Breast epithelium (tissue), 4 donors: ENCODE measurements at regions not wholly inside any gene's neighbourhood (a gene's known extent, or its start where the extent isn't known, plus 50 kb on each side); places are given as distances from the start of the nearest gene placed in this dataset.

ENCODE experiments used
- DNase-seq, 2 donors: peaks; one replicate each; pipeline ENCODE4 v3.0.0-alpha.2; 2019; ENCODE audit warnings: low spot score in 2 of 2
- H3K27ac ChIP-seq, 2 donors: fragments of 200-600 bp; sonication (generic) in 1 of 2; one replicate each; pipeline ENCODE4 v1.5.1; 2016 to 2019; ENCODE audit warnings: mild to moderate bottlenecking in 1 of 2
- H3K27me3 ChIP-seq, 2 donors: fragments of 200-600 bp; sonication (generic) in 1 of 2; one replicate each; pipeline versions ENCODE4 v1.5.1 to v1.6.0; 2017 to 2019; ENCODE audit warnings: control low read depth in 1 of 2, mild to moderate bottlenecking in 1 of 2
- H3K36me3 ChIP-seq: fragments of 200-600 bp; one replicate; pipeline ENCODE4 v1.5.1; 2019
- H3K4me1 ChIP-seq, 2 donors: fragments of 200-600 bp; sonication (generic); one replicate each; pipeline ENCODE4 v1.5.1; 2016 to 2019; ENCODE audit warnings: control low read depth in 1 of 2
- H3K4me3 ChIP-seq, 3 donors: fragments of 200-600 bp; sonication (generic); 1 replicate in 2 of 3; 2 replicates in 1 of 3; pipeline ENCODE4 v1.5.1; 2016 to 2019; ENCODE audit warnings: mild to moderate bottlenecking in 3 of 3, moderate library complexity in 2 of 3
- H3K9me3 ChIP-seq, 2 donors: fragments of 200-600 bp; sonication (generic) in 1 of 2; one replicate each; pipeline ENCODE4 v1.5.1; 2016 to 2019; ENCODE audit warnings: control low read depth in 1 of 2
- POLR2A ChIP-seq: fragments of 450-650 bp; IDR thresholded peaks from one replicate; pipeline ENCODE4 v1.6.1; 2016; ENCODE audit warnings: antibody characterized with exemption, mild to moderate bottlenecking, moderate library complexity
- POLR2AphosphoS5 ChIP-seq, 3 donors: sonication (generic); formaldehyde crosslinking; IDR thresholded peaks; one replicate each; pipeline ENCODE4 v1.6.1; 2017; ENCODE audit warnings: antibody characterized with exemption in 3 of 3
- intact Hi-C: fragments of 100-400 bp; cut with DNase I; formaldehyde crosslinking; loops from one replicate; pipeline ENCODE4 v1.15.1; 2023; ENCODE audit warnings: low total_unique reads
- TF ChIP-seq, protein P1 (sequence below), 3 donors: fragments of 450-650 bp; IDR thresholded peaks; one replicate each; pipeline ENCODE4 v1.5.1; 2016 to 2017; ENCODE audit warnings: antibody characterized with exemption in 3 of 3, mild to moderate bottlenecking in 3 of 3, moderate library complexity in 3 of 3

DNA sequence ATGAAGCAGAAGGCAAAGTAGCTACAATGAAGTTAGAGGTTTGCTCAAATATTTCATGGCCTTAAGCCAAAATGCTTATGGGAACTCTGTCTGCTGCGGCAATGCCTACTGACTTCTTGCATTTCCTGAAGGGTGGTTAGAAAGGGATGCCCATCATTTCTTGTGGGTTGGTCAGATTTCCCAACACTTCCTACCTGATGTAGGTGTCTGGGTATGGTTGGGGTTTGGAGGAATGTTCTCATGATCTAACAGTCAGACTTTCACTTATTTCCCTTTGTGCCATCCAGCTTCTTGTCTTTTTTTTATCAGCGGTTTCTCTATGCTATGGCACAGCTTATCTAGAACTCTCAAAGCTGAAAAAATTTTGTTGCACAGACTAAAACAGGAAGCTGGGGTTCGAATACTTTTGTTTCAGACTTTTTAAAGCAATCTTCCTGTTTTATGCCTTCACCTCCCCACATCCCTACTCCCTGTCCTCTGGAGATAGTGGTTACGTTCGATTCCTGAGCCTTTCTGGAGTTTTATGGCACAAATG lies 307.7 kb downstream of the USP25 start:
- Histone ChIP-seq H3K27me3 (no peaks in the 10 kb centered on the region), H3K4me1 (no peaks in the 10 kb centered on the region), H3K9me3 (no peaks in the 10 kb centered on the region), H3K27ac (no peak overlapping the region), H3K36me3 (no peaks in the 10 kb centered on the region), H3K4me3 (no peak overlapping the region)
- intact Hi-C loops = no loop called here
- TF ChIP-seq POLR2A (no peak), POLR2AphosphoS5 (IDR thresholded peaks at IDR 0.05) (no peak)
- TF ChIP-seq, protein P1, sequence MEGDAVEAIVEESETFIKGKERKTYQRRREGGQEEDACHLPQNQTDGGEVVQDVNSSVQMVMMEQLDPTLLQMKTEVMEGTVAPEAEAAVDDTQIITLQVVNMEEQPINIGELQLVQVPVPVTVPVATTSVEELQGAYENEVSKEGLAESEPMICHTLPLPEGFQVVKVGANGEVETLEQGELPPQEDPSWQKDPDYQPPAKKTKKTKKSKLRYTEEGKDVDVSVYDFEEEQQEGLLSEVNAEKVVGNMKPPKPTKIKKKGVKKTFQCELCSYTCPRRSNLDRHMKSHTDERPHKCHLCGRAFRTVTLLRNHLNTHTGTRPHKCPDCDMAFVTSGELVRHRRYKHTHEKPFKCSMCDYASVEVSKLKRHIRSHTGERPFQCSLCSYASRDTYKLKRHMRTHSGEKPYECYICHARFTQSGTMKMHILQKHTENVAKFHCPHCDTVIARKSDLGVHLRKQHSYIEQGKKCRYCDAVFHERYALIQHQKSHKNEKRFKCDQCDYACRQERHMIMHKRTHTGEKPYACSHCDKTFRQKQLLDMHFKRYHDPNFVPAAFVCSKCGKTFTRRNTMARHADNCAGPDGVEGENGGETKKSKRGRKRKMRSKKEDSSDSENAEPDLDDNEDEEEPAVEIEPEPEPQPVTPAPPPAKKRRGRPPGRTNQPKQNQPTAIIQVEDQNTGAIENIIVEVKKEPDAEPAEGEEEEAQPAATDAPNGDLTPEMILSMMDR (IDR thresholded peaks at IDR 0.05) = no peak
- no peak for DNase-seq

DNA sequence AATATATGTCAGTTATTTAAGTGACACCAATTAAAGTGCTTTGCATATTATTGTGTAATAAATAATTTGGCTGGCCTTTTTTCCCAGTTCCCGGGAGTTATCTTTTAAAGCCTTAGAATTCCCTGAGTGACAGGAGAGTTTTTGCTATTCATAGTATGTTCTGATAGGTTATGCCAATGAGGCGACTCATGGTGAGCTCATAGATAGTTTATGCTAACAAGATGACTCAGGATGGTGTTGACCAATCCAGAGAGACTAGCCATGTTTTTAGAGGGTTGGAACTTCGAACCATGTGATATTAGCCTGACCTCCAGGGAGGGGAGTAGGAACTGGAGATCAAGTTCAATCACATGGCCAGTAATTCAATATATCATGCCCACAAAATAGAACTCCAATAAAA lies 310.8 kb downstream of the USP25 start:
- intact Hi-C loops = no loop called here
- no peaks in the 10 kb centered on the region for H3K4me1 ChIP-seq
- H3K36me3 ChIP-seq = no peaks in the 10 kb centered on the region
- no peak overlapping the region for H3K4me3 ChIP-seq
- DNase-seq = no peak
- TF ChIP-seq POLR2A (no peak), POLR2AphosphoS5 (IDR thresholded peaks at IDR 0.05) (no peak)
- TF ChIP-seq, protein P1 (IDR thresholded peaks at IDR 0.05) = no peak
- no peaks in the 10 kb centered on the region for H3K9me3 ChIP-seq
- no peak overlapping the region for H3K27ac ChIP-seq
- H3K27me3 ChIP-seq = no peaks in the 10 kb centered on the region

- Histone ChIP-seq H3K36me3 (no peaks in the 10 kb centered on the region), H3K27ac (peak overlapping the region in 1 of 2 donors; percentile 11), H3K4me3 (no peak overlapping the region), H3K4me1 (no peaks in the 10 kb centered on the region), H3K9me3 (peaks cover 0 to 4% of the 10 kb centered on the region in 2 donors), H3K27me3 (no peaks in the 10 kb centered on the region)
- TF ChIP-seq POLR2AphosphoS5 (IDR thresholded peaks at IDR 0.05) (no peak), POLR2A (no peak)
- TF ChIP-seq, protein P1 (IDR thresholded peaks at IDR 0.05) = no peak
- intact Hi-C loops = loop anchor here (5.0 kb wide), 1 partner anchor 1733 kb away; no protein-coding TSS in a partner anchor
- no peak for DNase-seq
Observed at GRCh38 chr21:16044676-16045075, 314.9 kb downstream of the USP25 start.

DNA sequence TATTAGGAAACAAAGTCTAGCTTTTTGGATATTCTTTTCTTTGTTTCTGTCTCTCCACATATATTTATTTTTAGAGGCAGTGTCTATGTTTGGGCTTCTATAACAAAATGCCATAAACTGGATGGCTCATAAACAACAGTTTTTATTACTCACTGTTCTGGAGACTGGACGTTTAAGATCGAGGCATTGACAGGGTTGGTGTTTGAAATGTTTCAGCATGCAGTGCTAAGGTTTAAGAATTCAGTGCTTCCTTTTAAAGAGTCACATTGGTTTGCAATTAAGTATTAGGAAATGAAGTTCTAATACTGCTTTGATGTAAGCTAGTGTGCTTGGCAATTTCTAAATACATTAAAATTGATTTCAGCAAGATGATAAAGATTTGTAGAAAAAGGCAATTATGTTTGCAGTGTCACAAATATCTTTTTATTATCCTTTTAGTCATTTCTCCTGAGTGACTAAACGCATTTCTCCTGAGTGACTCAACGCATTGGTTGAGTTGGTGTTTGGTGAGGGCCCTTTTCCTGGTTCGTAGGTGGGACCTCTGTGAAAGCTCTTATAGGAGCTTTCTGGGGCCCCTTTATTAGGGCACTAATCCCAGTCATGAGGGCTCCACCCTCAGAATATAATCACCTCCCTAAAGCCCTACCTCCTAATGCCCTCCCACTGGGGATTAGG lies 317.0 kb downstream of the USP25 start:
- no peak for DNase-seq
- no peak overlapping the region for H3K27ac ChIP-seq
- H3K27me3 ChIP-seq = no peaks in the 10 kb centered on the region
- no peaks in the 10 kb centered on the region for H3K36me3 ChIP-seq
- TF ChIP-seq POLR2A = no peak
- TF ChIP-seq POLR2AphosphoS5 (IDR thresholded peaks at IDR 0.05) = no peak
- TF ChIP-seq, protein P1 (IDR thresholded peaks at IDR 0.05) = no peak
- no peak overlapping the region for H3K4me3 ChIP-seq
- intact Hi-C loops = loop anchor here (5.0 kb wide), 1 partner anchor 1731 kb away; no protein-coding TSS in a partner anchor
- peaks cover 0 to 4% of the 10 kb centered on the region in 2 donors for H3K9me3 ChIP-seq
- no peaks in the 10 kb centered on the region for H3K4me1 ChIP-seq

GRCh38 chr21:16047904-16048303 lies 318.1 kb downstream of the USP25 start:
- no peak for DNase-seq
- Histone ChIP-seq H3K27ac (no peak overlapping the region), H3K9me3 (peaks cover 0 to 4% of the 10 kb centered on the region in 2 donors), H3K36me3 (no peaks in the 10 kb centered on the region), H3K4me1 (no peaks in the 10 kb centered on the region), H3K4me3 (no peak overlapping the region), H3K27me3 (no peaks in the 10 kb centered on the region)
- intact Hi-C loops = loop anchor here (5.0 kb wide), 1 partner anchor 1729 kb away; no protein-coding TSS in a partner anchor
- TF ChIP-seq POLR2AphosphoS5 (IDR thresholded peaks at IDR 0.05) (no peak), POLR2A (no peak)
- TF ChIP-seq, protein P1 (IDR thresholded peaks at IDR 0.05) = no peak
